ENCODE measurements at regions not wholly inside any gene's neighbourhood (a gene's known extent, or its start where the extent isn't known, plus 50 kb on each side); places are given as distances from the start of the nearest gene placed in this dataset.

GRCh38 chr3:162122405-162122804, 625.8 kb downstream of the OTOL1 start:
- no peak for DNase-seq (ENCODE audit: low read depth, low spot score)

DNA sequence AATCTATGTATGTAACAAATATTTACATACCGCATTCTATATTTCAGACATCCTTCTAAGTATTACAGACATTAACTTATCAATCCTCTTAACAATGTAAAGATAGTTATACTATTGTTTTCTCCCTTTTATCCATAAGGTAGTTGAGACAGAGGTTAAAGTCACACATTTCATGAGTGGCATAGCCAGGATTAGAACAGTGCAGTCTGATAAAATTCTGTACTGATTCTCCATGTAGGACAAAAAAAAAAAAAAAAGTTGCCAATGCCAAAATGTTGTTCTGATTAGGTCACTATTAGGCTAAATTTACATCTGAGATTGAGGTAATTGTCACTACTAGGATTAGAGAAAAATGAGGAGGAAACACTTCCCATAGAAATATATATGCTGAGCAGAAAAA, 629.2 kb downstream of the OTOL1 start:
- no peak for DNase-seq (ENCODE audit: low read depth, low spot score)

- DNase-seq (ENCODE audit: low read depth, low spot score) = no peak
Observed at GRCh38 chr3:162130582-162130981, 634.0 kb downstream of the OTOL1 start.

DNA sequence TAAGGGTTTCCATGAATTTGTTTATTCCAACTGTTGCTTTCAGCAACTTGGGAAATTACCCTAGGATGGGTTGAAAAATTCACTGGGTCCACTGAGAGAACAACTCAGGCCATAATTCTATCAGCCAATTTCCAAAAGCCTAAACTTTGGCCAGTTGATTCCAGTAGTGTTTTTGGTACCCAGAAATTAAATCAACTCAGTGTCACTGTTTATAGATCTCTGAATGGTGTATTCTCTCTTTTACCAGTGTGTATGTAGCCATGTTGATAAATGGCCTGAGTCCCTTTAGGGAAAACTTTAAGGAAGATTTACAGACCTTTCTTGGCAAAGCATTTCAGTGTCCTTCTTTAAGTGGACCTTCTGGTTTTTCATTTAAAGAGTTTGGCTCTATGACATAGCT, 636.4 kb downstream of the OTOL1 start:
- DNase-seq (ENCODE audit: low read depth, low spot score) = no peak

DNA sequence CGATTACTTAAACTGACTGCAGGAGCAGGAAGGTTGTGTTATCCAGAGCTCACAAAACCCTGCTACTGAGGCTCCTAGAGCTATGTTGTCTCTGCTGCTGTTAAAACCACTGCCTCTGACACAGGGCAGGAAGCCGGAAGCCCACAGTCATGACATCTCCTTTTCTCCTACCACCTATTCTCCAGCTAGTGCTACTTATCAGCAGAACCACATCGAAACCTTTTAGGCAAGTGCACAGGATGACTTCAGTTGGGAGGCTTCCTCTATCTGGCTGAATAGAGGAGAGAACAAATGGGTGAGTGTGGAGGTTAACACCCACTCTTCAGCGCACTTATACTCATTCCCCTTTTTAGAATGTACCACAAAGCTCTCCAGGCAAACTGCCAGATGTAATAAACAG, 638.0 kb downstream of the OTOL1 start:
- DNase-seq (ENCODE audit: low read depth, low spot score) = no peak

- no peak for DNase-seq (ENCODE audit: low read depth, low spot score)
Observed at GRCh38 chr3:162136136-162136535, 639.5 kb downstream of the OTOL1 start.

- DNase-seq (ENCODE audit: low read depth, low spot score) = no peak
Observed at GRCh38 chr3:162138509-162138908, 641.9 kb downstream of the OTOL1 start.

DNA sequence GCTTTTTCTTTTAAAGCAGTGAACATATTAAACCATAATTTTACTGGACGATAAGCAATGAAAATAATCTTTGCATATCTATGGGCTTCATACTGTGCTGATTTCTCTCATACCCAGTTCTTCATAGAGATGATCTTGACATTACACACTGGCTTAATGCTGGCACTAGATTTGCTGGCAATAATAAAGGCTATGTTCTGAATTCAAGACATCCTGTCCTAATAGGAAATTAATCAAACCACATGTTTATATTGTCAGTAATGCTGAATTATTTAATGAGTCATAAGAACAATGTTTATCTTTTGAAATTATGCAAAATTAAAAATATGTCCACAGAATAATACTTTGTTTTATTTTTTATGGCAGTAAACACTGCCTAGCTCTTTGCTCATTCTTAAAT, 643.2 kb downstream of the OTOL1 start:
- no peak for DNase-seq (ENCODE audit: low read depth, low spot score)

DNA sequence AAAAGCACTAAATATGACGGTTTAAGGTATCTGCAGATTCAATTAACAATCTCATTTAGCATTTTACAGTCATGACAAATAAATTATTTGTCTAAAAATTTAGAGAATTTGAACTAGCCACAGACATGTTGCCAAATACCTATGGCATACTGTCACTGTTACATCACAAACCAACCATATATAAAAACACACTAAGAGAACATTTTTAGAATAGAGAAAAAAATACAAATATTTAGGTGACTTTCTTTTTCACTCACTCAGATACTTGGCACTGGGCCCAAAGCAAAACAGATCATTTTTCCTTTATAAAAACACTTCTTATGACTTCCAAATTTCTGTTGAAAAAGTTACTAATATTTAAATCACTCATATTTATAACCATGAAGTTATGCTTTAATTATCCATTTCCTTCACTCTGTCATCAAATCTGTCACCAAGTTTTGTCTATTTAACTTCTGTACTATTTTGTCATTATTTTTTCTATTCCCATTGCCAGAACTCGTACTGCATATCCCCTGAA, 644.7 kb downstream of the OTOL1 start:
- DNase-seq (ENCODE audit: low read depth, low spot score) = peak; percentile 56

- DNase-seq (ENCODE audit: low read depth, low spot score) = no peak
Observed at GRCh38 chr3:162142511-162142910, 645.9 kb downstream of the OTOL1 start.

DNA sequence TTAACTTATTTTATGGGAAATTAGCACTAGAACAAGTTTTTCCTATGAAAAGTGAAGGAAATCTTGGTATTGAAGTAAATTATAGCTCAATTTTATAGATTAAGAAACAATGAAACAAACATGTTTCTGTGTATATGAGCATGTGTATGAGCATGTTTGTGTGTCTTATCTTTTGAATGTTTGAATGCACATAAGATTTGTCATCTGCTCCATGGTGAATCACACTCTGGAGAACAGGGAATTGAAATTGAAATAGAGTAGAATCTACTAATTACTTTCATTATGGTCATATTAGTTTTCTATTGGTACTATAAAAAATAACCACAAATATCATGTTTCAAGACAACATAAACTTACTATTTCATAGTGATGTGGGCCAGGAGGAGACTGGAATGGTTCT, 646.6 kb downstream of the OTOL1 start:
- no peak for DNase-seq (ENCODE audit: low read depth, low spot score)

DNA sequence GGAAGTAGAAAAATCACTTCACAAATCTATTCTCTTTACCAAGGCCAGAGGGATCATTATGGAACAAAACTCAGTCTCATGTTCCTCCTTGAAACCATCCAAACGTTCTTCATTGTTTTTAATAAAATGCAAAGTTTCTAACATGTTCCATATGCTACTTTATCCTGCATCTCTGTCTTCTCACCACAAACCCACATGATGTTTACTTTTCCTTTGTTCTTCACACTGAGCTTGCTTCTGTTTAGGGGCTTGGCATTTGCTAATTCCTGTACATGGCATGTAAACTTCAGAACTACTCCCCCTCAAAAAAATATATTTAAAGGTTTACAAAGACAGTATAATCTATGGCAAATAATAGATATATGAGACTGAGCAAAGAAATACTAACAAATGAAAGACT, 651.4 kb downstream of the OTOL1 start:
- DNase-seq (ENCODE audit: low read depth, low spot score) = no peak

DNA sequence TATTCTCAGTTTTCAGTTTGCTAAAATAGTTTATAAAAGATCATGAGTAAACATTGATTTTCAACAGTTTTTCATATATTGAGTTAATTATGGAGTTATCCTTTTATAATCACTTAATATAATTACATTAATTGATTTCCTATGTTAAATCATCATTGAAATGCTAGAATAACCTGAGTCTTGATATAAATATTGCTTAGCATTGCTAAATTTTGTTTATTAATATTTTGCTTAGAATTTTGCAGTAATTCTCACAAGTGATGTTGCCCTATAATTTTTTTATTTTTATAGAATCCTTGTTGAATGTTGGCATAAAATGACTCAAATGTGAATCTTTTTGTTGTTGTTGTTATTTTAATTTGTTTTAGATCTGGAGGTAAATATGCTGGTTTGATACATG, 654.2 kb downstream of the OTOL1 start:
- DNase-seq (ENCODE audit: low read depth, low spot score) = no peak

GRCh38 chr3:162152636-162153035, 656.0 kb downstream of the OTOL1 start:
- no peak for DNase-seq (ENCODE audit: low read depth, low spot score)

- DNase-seq (ENCODE audit: low read depth, low spot score) = no peak
Observed at GRCh38 chr3:162161595-162161994, 665.0 kb downstream of the OTOL1 start.

- DNase-seq (ENCODE audit: low read depth, low spot score) = no peak
Observed at GRCh38 chr3:162165346-162165745, 668.7 kb downstream of the OTOL1 start.

- DNase-seq (ENCODE audit: low read depth, low spot score) = no peak
Observed at GRCh38 chr3:162166543-162166942, 669.9 kb downstream of the OTOL1 start.

DNA sequence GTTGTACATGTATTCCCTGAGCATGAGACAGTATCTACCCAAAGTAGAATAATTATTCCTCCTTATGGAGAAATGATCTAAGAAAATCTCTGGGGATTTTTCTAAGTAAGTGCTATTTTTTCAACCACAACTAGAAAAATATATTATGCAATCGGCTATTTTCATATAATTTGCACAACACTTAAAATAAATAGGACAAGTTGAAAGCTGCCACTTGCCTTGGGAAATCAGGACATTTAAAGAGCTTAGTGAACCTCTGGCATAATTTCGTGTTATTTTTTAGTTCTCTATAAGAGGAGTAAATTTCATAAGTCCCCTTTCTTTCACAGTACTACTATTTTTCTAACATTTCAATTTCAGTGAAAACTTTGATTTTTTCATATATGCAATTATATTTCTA, 672.1 kb downstream of the OTOL1 start:
- DNase-seq (ENCODE audit: low read depth, low spot score) = no peak

DNA sequence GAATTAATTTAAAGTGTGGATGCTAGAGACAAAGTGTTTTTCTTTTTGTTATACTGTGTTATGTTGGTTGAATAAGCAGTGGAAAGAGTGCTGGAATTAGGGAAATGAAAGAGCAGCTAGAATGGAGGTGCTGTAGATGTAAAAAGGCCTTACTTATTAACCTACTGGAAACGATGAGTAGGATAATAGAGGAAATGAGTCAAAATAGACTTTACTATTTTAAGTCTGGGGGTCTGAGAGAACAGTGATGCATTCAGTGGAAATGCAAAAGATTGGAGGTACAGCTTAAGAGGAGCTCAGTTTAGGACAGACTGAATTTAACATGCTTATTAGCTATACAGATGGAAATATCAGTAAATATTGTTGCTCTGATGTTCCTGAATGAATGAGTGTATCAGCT, 674.0 kb downstream of the OTOL1 start:
- no peak for DNase-seq (ENCODE audit: low read depth, low spot score)

DNA sequence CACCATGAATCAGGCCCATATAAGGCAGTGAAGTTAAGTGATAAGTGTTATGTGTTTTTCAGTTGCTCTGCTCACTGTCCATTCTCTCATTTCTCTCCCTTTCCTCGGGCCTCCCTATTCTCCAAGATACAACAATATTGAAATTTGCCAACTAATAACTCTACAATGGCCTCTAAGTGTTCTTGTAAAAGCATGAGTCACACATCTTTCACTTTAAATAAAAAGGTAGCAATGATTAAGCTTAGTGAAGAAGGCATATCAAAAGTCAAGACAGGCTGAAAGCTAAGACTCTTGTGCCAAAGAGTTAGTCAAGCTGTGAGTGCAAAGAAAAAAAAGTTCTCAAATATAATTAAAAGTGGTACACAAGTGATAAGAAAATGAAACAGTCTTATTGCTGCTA, 675.4 kb downstream of the OTOL1 start:
- no peak for DNase-seq (ENCODE audit: low read depth, low spot score)

- no peak for DNase-seq (ENCODE audit: low read depth, low spot score)
Observed at GRCh38 chr3:162175145-162175544, 678.5 kb downstream of the OTOL1 start.

GRCh38 chr3:162175878-162176277, 679.3 kb downstream of the OTOL1 start:
- DNase-seq (ENCODE audit: low read depth, low spot score) = no peak

DNA sequence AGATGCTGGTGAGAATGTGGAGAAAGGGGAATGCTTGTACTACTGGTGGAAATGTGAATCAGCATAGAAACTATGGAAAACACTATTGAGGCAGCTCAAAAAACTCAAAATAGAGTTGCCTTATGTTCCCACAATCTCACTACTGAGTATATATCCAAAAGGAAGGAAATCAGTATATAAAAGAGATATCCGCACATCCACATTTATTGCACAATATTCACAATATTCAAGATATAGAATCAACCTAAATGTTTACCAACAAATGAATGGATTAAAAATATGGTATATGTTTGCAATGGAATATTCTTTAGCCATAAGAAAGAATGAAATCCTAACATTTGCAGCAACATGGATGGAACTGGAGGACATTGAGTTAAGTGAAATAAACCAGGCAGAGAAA, 686.8 kb downstream of the OTOL1 start:
- no peak for DNase-seq (ENCODE audit: low read depth, low spot score)

- DNase-seq (ENCODE audit: low read depth, low spot score) = no peak
Observed at GRCh38 chr3:162192340-162193029, 695.9 kb downstream of the OTOL1 start.

Data from smooth muscle cell of the brain vasculature (primary cell).